Peyer's patch (tissue), 4 donors: ENCODE measurements at regions not wholly inside any gene's neighbourhood (a gene's known extent, or its start where the extent isn't known, plus 50 kb on each side); places are given as distances from the start of the nearest gene placed in this dataset.

ENCODE experiments used
- DNase-seq, 3 donors: peaks; one replicate each; pipeline ENCODE4 v3.0.0-alpha.2; 2017 to 2019
- H3K27ac ChIP-seq, 4 donors: fragments of 200-600 bp; sonication (generic); one replicate each; pipeline ENCODE4 v1.5.1; 2016 to 2019
- H3K27me3 ChIP-seq, 2 donors: fragments of 200-600 bp; sonication (generic); one replicate each; pipeline ENCODE4 v1.5.1; 2019
- H3K36me3 ChIP-seq, 3 donors: fragments of 200-600 bp; sonication (generic); one replicate each; pipeline ENCODE4 v1.5.1; 2016 to 2019
- H3K4me1 ChIP-seq, 4 donors: fragments of 200-600 bp; sonication (generic); one replicate each; pipeline ENCODE4 v1.5.1; 2016 to 2019
- H3K4me3 ChIP-seq, 4 donors: fragments of 200-600 bp; sonication (generic); 1 replicate in 3 of 4; 2 replicates in 1 of 4; pipeline ENCODE4 v1.5.1; 2016 to 2019; ENCODE audit warnings: mild to moderate bottlenecking in 1 of 4
- H3K9me3 ChIP-seq, 4 donors: fragments of 200-600 bp; sonication (generic); one replicate each; pipeline ENCODE4 v1.5.1; 2016 to 2019; ENCODE audit warnings: mild to moderate bottlenecking in 1 of 4
- CTCF ChIP-seq, 6 experiments: fragments of 450-650 bp in 4 of 6; fragments of 200-600 bp in 2 of 6; sonication (generic) in 1 of 6; IDR thresholded peaks; one replicate each; pipeline ENCODE4 v1.5.1; 2017 to 2019; ENCODE audit warnings: antibody characterized with exemption in 6 of 6, mild to moderate bottlenecking in 3 of 6, moderate library complexity in 1 of 6
- POLR2A ChIP-seq, 2 donors: fragments of 450-650 bp; IDR thresholded peaks; one replicate each; pipeline ENCODE4 v1.5.1; 2017; ENCODE audit warnings: antibody characterized with exemption in 2 of 2, mild to moderate bottlenecking in 2 of 2, moderate library complexity in 2 of 2

GRCh38 chr3:162996368-162996767 lies 1499.8 kb downstream of the OTOL1 start:
- H3K36me3 ChIP-seq: no peaks in the 10 kb centered on the region
- TF ChIP-seq CTCF (IDR thresholded peaks at IDR 0.05) (no peak), POLR2A (IDR thresholded peaks at IDR 0.05) (no peak)
- H3K27me3 ChIP-seq: no peaks in the 10 kb centered on the region
- H3K9me3 ChIP-seq: peaks cover 0 to 6% (median 0%) of the 10 kb centered on the region in 4 donors
- no peaks in the 10 kb centered on the region for H3K4me1 ChIP-seq
- H3K4me3 ChIP-seq: no peak overlapping the region
- DNase-seq: no peak
- H3K27ac ChIP-seq: no peak overlapping the region

- Histone ChIP-seq H3K4me1 (no peaks in the 10 kb centered on the region), H3K9me3 (peaks cover 0 to 6% (median 0%) of the 10 kb centered on the region in 4 donors), H3K36me3 (no peaks in the 10 kb centered on the region), H3K4me3 (no peak overlapping the region), H3K27me3 (no peaks in the 10 kb centered on the region), H3K27ac (no peak overlapping the region)
- TF ChIP-seq POLR2A (IDR thresholded peaks at IDR 0.05) (no peak), CTCF (IDR thresholded peaks at IDR 0.05) (no peak)
- DNase-seq: no peak
Observed at GRCh38 chr3:162998205-162998604, 1501.6 kb downstream of the OTOL1 start.

GRCh38 chr3:163011596-163011995 lies 1515.0 kb downstream of the OTOL1 start:
- Histone ChIP-seq H3K9me3 (no peaks in the 10 kb centered on the region), H3K4me3 (no peak overlapping the region), H3K36me3 (no peaks in the 10 kb centered on the region), H3K27ac (no peak overlapping the region), H3K4me1 (no peaks in the 10 kb centered on the region), H3K27me3 (no peaks in the 10 kb centered on the region)
- DNase-seq: no peak
- TF ChIP-seq POLR2A (IDR thresholded peaks at IDR 0.05): no peak

GRCh38 chr3:163016251-163016650 lies 1519.6 kb downstream of the OTOL1 start:
- TF ChIP-seq POLR2A (IDR thresholded peaks at IDR 0.05) (no peak), CTCF (IDR thresholded peaks at IDR 0.05) (no peak)
- Histone ChIP-seq H3K27ac (no peak overlapping the region), H3K9me3 (no peaks in the 10 kb centered on the region), H3K4me3 (no peak overlapping the region), H3K36me3 (no peaks in the 10 kb centered on the region), H3K27me3 (no peaks in the 10 kb centered on the region), H3K4me1 (no peaks in the 10 kb centered on the region)
- DNase-seq: no peak

GRCh38 chr3:163018067-163018466 lies 1521.5 kb downstream of the OTOL1 start:
- Histone ChIP-seq H3K4me3 (no peak overlapping the region), H3K27me3 (no peaks in the 10 kb centered on the region), H3K36me3 (no peaks in the 10 kb centered on the region), H3K4me1 (no peaks in the 10 kb centered on the region), H3K27ac (no peak overlapping the region), H3K9me3 (no peaks in the 10 kb centered on the region)
- no peak for DNase-seq
- TF ChIP-seq POLR2A (IDR thresholded peaks at IDR 0.05) (no peak), CTCF (IDR thresholded peaks at IDR 0.05) (no peak)

- Histone ChIP-seq H3K27me3 (no peaks in the 10 kb centered on the region), H3K27ac (no peak overlapping the region), H3K4me1 (no peaks in the 10 kb centered on the region), H3K9me3 (no peaks in the 10 kb centered on the region), H3K4me3 (no peak overlapping the region), H3K36me3 (no peaks in the 10 kb centered on the region)
- no peak for TF ChIP-seq CTCF (IDR thresholded peaks at IDR 0.05)
- peak in 1 of 3 donors; percentile 26 for DNase-seq
Observed at GRCh38 chr3:163018664-163019063, 1522.1 kb downstream of the OTOL1 start.
